Neural progenitor cell (in vitro differentiated cells): ENCODE measurements at regions not wholly inside any gene's neighbourhood (a gene's known extent, or its start where the extent isn't known, plus 50 kb on each side); places are given as distances from the start of the nearest gene placed in this dataset.

Source experiments
- EZH2 ChIP-seq: fragments of 200-600 bp; sonication (generic); IDR thresholded peaks from 2 replicates; pipeline ENCODE4 v1.6.1; 2017; ENCODE audit warnings: antibody characterized with exemption, mild to moderate bottlenecking, moderate library complexity
- TF ChIP-seq, protein P1 (sequence below): fragments of 200-600 bp; sonication (generic); IDR thresholded peaks from 2 replicates; pipeline ENCODE4 v1.5.1; 2017; ENCODE audit warnings: antibody characterized with exemption, mild to moderate bottlenecking

DNA sequence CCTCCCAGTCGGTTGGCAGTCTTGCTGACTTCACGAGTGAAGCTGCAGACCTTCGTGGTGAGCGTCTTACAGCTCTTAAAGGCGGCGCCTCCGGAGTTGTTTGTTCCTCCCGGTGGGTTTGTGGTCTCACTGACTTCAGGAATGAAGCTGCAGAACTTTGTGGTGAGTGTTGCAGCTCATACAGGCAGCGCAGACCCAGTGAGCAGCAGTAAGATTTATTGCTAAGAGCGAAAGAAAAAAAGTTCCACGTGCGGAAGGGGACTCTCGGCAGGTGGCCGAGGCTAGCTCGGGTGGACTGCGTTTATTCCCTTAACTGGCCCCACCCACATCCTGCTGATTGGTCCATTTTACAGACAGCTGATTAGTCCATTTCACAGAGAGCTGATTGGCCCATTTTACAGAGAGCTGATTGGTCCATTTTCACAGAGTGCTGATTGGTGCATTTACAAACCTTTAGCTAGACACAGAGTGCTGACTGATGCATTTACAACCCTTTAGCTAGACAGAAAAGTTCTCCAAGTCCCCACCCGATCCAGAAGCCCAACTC is 240.3 kb downstream of the LRATD1 start:
- TF ChIP-seq, protein P1, sequence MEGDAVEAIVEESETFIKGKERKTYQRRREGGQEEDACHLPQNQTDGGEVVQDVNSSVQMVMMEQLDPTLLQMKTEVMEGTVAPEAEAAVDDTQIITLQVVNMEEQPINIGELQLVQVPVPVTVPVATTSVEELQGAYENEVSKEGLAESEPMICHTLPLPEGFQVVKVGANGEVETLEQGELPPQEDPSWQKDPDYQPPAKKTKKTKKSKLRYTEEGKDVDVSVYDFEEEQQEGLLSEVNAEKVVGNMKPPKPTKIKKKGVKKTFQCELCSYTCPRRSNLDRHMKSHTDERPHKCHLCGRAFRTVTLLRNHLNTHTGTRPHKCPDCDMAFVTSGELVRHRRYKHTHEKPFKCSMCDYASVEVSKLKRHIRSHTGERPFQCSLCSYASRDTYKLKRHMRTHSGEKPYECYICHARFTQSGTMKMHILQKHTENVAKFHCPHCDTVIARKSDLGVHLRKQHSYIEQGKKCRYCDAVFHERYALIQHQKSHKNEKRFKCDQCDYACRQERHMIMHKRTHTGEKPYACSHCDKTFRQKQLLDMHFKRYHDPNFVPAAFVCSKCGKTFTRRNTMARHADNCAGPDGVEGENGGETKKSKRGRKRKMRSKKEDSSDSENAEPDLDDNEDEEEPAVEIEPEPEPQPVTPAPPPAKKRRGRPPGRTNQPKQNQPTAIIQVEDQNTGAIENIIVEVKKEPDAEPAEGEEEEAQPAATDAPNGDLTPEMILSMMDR, result no peak
- no peak for TF ChIP-seq EZH2
